ENCODE measurements at regions not wholly inside any gene's neighbourhood (a gene's known extent, or its start where the extent isn't known, plus 50 kb on each side); places are given as distances from the start of the nearest gene placed in this dataset.

- DNase-seq, result no peak
- Mint-ChIP-seq H3K9me3 (no peaks in the 10 kb centered on the region), H3K27ac (no peak overlapping the region)
Observed at GRCh38 chr2:146129231-146129630, 1609.3 kb upstream of the ZEB2 start.

GRCh38 chr2:146128216-146128615 is 1608.3 kb upstream of the ZEB2 start:
- ATAC-seq (ENCODE audit: low read depth) (no peak), DNase-seq (no peak)
- H3K9me3 Mint-ChIP-seq, result no peaks in the 10 kb centered on the region
- H3K27ac Mint-ChIP-seq, result no peak overlapping the region
- CTCF ChIA-PET, result no interaction called here
- TF ChIP-seq CTCF (IDR thresholded peaks at IDR 0.05), result no peak
- H3K4me1 Mint-ChIP-seq, result no peaks in the 10 kb centered on the region
- H3K27me3 Mint-ChIP-seq, result no peaks in the 10 kb centered on the region
- POLR2A ChIA-PET, result no interaction called here
- intact Hi-C loops (cut with micrococcal nuclease), result no loop called here
- H3K4me3 Mint-ChIP-seq, result no peak overlapping the region
- H3K36me3 Mint-ChIP-seq (ENCODE audit: low read depth), result no peaks in the 10 kb centered on the region

More at GRCh38 chr2:146129231-146129630, 1609.3 kb upstream of the ZEB2 start:
- ChIA-PET POLR2A (no interaction called here), CTCF (no interaction called here)
- no peak overlapping the region for H3K4me3 Mint-ChIP-seq
- H3K27me3 Mint-ChIP-seq, result no peaks in the 10 kb centered on the region
- no peaks in the 10 kb centered on the region for H3K4me1 Mint-ChIP-seq
- intact Hi-C loops (cut with micrococcal nuclease), result no loop called here
- TF ChIP-seq CTCF (IDR thresholded peaks at IDR 0.05), result no peak
- ATAC-seq (ENCODE audit: low read depth), result no peak
- no peaks in the 10 kb centered on the region for H3K36me3 Mint-ChIP-seq (ENCODE audit: low read depth)

DNA sequence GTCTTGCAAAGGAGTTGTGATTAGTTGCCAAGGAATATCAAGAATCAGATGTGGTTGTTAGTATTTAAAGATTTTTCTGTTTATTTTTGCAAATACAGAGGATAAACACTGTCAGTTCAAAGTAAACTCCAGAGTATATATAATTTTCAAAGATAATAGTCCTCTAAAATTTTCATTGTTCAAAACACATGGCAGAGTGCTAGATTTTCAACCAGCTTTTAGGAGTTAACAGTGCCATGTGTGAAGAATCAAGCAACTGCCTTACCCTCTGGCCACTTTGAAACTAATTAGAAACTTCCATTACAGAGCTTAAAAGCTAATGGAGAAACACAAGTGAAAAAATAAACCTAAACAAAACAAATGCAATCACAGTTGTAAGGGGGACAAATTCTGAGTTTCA is 1605.6 kb upstream of the ZEB2 start:
- H3K4me1 Mint-ChIP-seq, result no peaks in the 10 kb centered on the region
- no peak for TF ChIP-seq CTCF (IDR thresholded peaks at IDR 0.05)
- H3K36me3 Mint-ChIP-seq (ENCODE audit: low read depth), result no peaks in the 10 kb centered on the region
- H3K4me3 Mint-ChIP-seq, result no peak overlapping the region
- no peaks in the 10 kb centered on the region for H3K9me3 Mint-ChIP-seq
- ChIA-PET CTCF (no interaction called here), POLR2A (no interaction called here)
- H3K27me3 Mint-ChIP-seq, result no peaks in the 10 kb centered on the region
- intact Hi-C loops (cut with micrococcal nuclease), result no loop called here
- no peak overlapping the region for H3K27ac Mint-ChIP-seq
- DNase-seq, result no peak
- ATAC-seq (ENCODE audit: low read depth), result no peak

DNA sequence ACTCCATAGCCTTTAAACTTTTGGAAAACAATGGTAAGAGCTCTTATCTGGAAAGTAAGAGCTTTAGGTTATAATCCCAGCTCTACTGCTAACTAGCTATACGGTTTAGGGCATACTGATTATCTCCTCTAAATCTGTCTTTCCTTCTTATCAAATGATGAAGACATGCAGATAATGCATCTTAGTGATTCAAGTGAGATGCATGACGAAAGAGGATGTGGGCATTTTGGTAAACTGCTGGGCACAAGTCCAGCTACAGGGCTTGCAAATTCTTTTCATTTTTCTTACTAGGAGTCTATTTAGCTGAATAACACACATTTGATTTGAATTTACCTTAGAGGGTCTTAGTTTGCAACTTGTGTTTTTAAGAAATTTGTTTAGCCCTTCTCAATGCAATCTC is 1604.8 kb upstream of the ZEB2 start:
- H3K27me3 Mint-ChIP-seq, result no peaks in the 10 kb centered on the region
- no peak overlapping the region for H3K4me3 Mint-ChIP-seq
- TF ChIP-seq CTCF (IDR thresholded peaks at IDR 0.05), result no peak
- no peak overlapping the region for H3K27ac Mint-ChIP-seq
- H3K9me3 Mint-ChIP-seq, result no peaks in the 10 kb centered on the region
- ChIA-PET CTCF (no interaction called here), POLR2A (no interaction called here)
- H3K36me3 Mint-ChIP-seq (ENCODE audit: low read depth), result no peaks in the 10 kb centered on the region
- intact Hi-C loops (cut with micrococcal nuclease), result no loop called here
- ATAC-seq (ENCODE audit: low read depth) (no peak), DNase-seq (no peak)
- H3K4me1 Mint-ChIP-seq, result no peaks in the 10 kb centered on the region

DNA sequence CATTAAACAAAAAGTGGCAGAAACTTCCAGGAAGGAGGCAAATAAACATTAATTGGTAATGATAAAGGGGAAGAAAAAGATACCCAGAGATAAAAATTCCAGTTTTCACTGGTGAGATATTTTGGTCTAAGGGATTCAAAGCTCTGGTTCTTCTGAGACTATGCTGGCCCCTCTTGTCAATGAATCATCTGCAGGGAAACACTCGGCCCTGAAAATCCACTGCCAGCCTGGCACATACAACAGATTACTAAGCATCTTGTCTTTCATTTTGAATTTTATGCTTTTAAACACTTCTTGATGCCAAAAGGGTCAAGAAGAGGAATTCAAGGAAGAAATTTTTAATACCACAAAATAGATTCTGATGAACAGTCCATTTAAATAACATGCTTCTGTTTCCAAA is 1603.8 kb upstream of the ZEB2 start:
- H3K4me1 Mint-ChIP-seq, result no peaks in the 10 kb centered on the region
- H3K36me3 Mint-ChIP-seq (ENCODE audit: low read depth), result no peaks in the 10 kb centered on the region
- H3K9me3 Mint-ChIP-seq, result no peaks in the 10 kb centered on the region
- POLR2A ChIA-PET, result no interaction called here
- H3K4me3 Mint-ChIP-seq, result no peak overlapping the region
- intact Hi-C loops (cut with micrococcal nuclease), result no loop called here
- no peaks in the 10 kb centered on the region for H3K27me3 Mint-ChIP-seq
- CTCF ChIA-PET, result no interaction called here
- DNase-seq, result no peak
- ATAC-seq (ENCODE audit: low read depth), result no peak
- H3K27ac Mint-ChIP-seq, result no peak overlapping the region
- no peak for TF ChIP-seq CTCF (IDR thresholded peaks at IDR 0.05)
